AG09319 (cell line): ENCODE measurements at regions not wholly inside any gene's neighbourhood (a gene's known extent, or its start where the extent isn't known, plus 50 kb on each side); places are given as distances from the start of the nearest gene placed in this dataset.

ENCODE experiments used
- DNase-seq: peaks from one replicate; pipeline ENCODE4 v3.0.0-alpha.2; 2010; ENCODE audit warnings: low read depth; ENCODE audit errors: extremely low read depth
- CTCF ChIP-seq: IDR thresholded peaks from 2 replicates; pipeline ENCODE4 v1.5.1; 2011; ENCODE audit warnings: low read depth, mild to moderate bottlenecking, inconsistent platforms, low read length, moderate library complexity

- DNase-seq, result no peak
- TF ChIP-seq CTCF, result no peak
Observed at GRCh38 chr9:110047955-110048402, 160.0 kb downstream of the C9orf152 start.

DNA sequence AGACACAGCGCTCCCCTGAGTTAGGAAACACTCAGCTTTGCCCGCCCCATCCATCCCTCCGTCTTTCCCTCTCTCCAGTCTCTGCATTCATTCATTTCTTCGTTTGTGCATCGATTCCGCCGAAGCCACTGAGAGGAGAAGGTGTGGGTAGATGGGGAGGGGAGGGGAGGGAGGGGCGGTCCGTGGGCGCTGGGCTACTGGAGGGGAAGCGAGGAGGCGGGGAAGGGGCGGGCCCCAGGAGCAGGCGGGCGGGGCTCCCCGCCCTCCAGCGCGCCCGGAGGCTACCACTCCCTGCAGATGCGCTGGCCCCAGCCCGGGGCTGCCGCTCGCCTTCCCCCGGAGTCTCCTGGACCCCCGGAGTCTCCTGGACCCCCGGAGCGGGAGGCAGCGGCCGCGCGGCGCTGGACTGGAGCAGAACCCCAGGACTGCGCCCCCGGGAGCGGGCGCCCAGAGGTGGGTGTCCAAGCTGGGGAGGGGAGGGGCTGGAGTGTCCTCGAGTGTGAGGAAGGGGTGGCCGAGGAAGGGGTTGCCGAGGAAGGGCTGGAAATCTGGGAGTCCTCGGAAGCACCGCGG lies 159.5 kb downstream of the C9orf152 start:
- no peak for TF ChIP-seq CTCF
- DNase-seq, result no peak

DNA sequence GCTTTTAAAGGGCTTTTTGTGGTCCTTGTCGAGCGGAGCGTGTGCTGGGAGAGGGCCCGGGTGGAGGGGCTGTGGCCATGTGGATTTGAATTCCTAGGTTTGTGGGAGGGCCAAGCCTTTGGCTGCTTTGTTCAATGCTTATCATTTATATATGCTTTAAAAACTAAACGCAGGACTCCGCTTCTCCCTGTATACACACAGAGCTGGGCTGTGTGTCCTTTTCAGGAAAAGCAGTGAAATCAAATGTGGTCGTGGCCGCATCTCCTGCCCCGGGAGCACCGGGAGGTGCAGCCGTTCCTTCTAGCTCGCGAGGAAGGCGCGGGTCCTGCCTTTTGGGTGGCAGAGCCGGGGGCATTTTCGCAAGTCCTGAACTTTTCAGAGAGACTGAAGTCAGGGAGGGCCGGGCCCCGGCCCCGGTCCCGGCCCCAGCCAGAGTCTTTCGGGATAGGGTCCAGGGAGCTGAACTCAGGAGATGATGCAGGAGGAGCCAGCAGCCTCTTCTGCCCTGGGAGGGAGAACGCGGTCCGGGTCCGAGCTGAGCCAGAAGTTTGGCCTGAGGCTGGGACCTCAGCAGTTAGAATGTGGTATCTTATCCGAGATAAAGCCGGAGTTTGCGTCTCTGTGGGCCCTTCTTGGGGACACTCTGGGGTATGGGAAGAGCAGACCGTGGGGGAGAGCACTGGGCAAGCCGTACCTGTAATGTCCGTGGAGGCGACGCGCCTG lies 158.8 kb downstream of the C9orf152 start:
- TF ChIP-seq CTCF, result no peak
- no peak for DNase-seq

GRCh38 chr9:110049699-110050450 lies 158.1 kb downstream of the C9orf152 start:
- no peak for DNase-seq
- no peak for TF ChIP-seq CTCF

DNA sequence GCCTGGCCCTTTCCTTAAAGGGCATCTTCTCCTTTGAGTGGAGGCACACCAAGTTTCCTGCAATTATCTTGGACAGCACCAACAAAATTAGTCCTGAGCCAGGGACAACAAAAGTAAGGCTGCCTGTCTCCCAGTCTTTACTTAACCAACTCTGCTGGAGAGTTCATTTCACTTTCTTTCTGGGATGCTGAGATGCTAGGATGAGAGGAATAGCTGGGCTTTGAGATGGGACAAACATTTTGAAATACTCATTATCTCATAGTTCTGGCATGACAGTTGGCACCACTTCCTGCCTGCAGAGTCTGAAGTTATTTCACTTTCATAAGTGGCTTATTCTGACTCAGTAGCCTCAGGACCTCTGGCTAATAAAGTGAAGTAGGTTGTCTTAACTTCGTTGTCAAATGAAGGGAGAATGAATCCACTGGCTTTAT lies 157.0 kb downstream of the C9orf152 start:
- no peak for TF ChIP-seq CTCF
- DNase-seq, result peak; percentile 79

DNA sequence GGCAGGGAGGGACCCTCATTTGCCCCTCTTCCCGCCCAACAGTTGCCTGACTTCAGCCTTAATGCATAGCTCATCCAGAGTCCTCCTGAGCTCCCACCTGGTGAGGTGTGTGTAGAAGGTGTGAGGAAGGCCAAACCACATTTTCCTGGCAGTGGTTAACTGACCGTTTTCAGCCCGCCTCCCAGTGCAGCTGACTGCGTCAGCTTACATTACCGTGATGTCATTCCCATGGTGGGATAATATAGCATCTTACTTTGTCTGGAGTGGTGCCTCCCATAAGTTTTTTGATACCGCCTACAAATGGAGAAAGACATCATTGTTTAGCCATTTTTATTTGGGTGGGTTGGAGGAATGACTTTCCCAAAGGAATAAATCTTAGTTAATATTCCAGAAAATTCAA lies 151.9 kb downstream of the C9orf152 start:
- no peak for TF ChIP-seq CTCF
- DNase-seq, result no peak

DNA sequence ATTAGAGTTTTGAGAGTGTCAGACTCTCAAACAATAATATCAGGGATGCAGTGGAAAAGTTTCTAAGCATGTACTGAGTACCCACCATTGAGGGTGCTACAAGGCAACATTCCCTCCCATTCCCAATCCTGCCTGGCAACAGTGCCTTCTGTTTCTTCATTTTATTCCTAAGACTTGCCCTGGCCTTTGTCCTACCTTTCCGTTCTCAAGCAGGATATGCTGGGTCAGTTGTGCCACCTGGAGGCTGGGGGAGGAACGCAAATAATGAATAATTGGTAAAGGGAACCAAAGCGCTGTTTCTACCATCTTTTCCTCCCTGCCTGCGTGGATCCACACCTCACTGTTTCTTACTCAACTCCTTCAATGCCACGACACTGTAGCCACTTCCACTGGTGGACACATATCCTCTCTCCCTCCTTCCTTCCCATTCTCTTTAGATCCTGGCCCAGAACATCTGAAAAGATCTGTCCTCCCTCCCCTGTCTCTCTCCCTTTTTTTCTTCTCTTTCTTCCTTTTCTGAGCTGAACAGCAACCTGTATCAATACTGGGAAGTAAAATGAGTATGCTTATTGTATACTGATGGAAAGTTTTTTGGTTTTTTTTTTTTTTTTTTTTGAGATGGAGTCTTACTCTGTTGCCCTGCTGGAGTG lies 149.5 kb downstream of the C9orf152 start:
- DNase-seq, result no peak
- peak; percentile 39 for TF ChIP-seq CTCF
